ENCODE measurements at regions not wholly inside any gene's neighbourhood (a gene's known extent, or its start where the extent isn't known, plus 50 kb on each side); places are given as distances from the start of the nearest gene placed in this dataset.

DNA sequence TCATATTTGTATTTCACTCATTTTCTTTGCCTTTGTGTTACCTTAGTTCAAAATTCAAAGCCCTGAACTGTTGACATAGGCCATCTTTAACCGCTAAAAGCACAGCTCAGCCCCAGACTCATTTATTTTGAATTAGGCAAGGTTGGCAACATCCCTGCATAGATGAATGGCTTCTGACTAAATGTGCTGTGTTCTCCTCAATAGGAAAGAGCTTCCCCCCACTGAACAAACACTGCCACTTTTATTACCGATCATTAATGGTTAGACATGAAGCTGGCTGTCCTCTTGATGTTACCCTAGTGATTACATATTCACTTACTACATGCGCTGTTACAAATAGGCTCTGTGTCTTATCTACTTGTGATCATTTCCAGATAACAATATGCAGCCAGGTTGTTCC, 170.7 kb downstream of the ADCYAP1 start:
- TF ChIP-seq POLR2A (IDR thresholded peaks at IDR 0.05) = no peak
- TF ChIP-seq, protein P1, sequence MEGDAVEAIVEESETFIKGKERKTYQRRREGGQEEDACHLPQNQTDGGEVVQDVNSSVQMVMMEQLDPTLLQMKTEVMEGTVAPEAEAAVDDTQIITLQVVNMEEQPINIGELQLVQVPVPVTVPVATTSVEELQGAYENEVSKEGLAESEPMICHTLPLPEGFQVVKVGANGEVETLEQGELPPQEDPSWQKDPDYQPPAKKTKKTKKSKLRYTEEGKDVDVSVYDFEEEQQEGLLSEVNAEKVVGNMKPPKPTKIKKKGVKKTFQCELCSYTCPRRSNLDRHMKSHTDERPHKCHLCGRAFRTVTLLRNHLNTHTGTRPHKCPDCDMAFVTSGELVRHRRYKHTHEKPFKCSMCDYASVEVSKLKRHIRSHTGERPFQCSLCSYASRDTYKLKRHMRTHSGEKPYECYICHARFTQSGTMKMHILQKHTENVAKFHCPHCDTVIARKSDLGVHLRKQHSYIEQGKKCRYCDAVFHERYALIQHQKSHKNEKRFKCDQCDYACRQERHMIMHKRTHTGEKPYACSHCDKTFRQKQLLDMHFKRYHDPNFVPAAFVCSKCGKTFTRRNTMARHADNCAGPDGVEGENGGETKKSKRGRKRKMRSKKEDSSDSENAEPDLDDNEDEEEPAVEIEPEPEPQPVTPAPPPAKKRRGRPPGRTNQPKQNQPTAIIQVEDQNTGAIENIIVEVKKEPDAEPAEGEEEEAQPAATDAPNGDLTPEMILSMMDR (IDR thresholded peaks at IDR 0.05) = no peak

Measured in right lobe of liver (tissue), 4 donors.